HG02981 (cell line): ENCODE measurements at regions not wholly inside any gene's neighbourhood (a gene's known extent, or its start where the extent isn't known, plus 50 kb on each side); places are given as distances from the start of the nearest gene placed in this dataset.
A peak's percentile ranks its signal among the peaks of the same experiment; 100 is the strongest.
"Not testable (repeated sequence)": the region's sequence is repeated elsewhere in the genome, so short reads cannot be mapped to it uniquely, and the experiment has no call there.

Source experiments
- ATAC-seq: cut with Tn5 transposase; IDR thresholded peaks from one replicate; pipeline ENCODE4 v1.9.1; 2021; ENCODE audit warnings: mild to moderate bottlenecking, moderate library complexity; ENCODE audit not compliant: unreplicated experiment

DNA sequence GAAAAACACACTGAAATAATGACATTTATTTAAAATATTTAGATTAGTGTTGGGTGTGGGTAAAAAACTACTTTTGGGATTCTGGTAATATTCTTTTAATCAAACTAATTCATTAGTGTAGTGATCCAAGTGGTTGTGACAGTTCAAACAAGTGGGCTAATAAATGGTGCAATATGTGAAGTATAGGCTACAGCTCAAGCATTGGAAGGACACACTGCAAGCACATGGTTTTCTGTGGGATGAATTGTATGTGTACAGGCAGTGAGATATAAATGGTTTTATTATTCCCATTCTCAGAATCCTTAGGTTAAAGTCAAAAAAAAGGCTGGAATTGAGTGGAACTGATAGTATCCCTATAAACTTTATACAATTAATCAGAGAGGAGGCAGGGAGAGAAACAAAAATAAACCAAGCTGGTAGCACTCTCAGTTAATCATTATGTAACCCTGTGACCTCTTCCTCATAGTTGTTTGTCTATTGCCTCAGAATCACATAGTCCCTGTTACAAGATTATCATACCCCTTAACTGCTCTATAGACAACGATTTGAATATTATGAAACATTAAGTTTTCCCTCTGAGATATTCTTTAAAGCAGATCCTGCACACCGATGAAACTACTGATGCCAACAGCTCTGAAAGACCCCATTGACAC lies 1755.4 kb upstream of the ACO1 start:
- ATAC-seq = peak; percentile 53

- ATAC-seq = no peak
Measured at GRCh38 chr9:30630459-30630858, 1754.0 kb upstream of the ACO1 start.

DNA sequence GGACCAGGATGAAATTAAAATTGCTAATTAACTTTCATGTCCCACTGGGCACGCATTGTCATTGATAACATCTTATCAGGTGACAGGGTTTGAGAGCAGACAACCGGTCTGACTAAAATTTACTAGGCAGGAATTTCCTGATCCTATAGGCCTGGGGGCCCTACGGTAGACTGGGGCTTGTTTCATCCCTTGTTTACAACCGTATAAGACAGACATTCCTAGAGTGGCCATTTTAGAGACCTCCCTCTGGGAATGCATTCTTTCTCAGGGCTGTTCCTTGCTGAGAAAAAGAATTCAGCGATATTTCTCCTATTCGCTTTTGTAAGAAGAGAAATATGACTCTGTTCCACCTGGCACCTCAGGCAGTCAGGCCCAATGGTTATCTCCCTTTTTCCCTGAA lies 1737.8 kb upstream of the ACO1 start:
- ATAC-seq = not testable (repeated sequence)

DNA sequence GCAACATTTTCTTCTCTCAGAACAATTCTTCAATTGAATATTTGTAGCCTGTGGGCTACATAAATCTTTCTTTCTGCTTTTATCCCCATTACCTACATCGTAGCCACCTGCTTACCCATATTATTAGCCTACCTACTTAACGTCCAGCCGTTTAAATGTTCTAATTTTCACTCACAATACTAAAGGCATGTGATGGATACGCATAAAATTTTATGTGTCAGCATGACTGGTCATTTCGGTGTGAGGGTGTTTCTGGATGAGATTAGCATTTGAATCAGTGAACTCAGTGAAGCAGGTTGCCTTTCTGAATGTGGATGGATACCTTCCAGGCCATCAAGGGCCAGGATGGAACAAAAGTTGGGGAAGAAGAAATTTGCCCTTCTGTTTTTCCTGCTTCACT lies 1722.5 kb upstream of the ACO1 start:
- no peak for ATAC-seq

DNA sequence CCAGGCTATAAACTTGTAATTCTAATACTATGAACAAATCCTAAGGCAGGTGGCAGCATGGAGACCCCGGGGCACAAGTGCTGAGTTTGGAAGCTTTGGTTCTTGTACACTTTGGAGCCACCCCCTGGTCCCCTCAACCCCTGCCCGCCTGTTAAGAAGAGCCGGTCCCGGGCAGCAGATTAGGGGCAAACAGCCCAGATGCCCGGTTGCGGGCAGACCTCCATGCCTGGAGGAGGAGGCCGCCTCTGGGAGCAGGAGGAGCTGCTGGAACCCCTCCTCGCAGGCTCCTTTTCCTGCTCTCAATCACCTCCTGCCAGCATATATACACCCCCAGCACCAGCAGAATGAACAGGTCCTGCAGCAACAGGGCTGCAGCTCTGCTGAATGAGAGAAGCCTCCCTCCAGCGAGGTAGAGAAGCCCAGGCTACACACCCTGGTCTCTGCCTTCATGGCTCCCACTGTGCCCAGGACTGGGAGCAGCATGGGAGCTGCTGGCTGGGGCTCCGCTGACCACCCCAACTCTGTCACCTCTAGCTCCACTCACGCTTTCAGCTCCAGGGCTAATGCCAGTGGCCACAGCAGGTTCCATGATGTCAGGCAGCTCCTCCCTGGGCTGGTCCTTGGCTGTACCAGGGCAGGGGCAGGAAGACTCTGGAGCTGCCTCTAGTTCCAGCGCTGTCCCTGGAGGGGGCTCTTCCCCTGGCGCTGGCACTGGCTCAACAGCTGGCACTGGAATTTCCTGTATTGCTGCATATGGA lies 1713.5 kb upstream of the ACO1 start:
- ATAC-seq = no peak

DNA sequence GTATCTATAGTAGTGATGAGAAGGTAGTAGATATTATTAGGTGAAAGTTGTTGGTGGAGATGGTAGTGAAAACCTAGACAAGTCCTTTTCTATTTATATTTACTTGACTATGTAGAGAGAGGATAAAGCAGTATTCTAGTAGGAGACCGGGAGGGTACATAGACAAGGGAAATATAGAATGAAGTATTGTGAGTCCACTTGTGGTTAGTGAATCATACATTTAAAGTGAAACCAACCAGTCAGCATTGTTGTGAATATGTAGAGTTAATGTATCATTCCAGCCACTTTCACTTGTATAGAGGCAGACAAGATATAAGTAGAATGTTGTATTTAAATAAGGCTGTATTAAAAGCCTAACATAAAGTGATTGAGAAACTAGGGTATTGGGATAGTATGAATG lies 1711.3 kb upstream of the ACO1 start:
- ATAC-seq = no peak

DNA sequence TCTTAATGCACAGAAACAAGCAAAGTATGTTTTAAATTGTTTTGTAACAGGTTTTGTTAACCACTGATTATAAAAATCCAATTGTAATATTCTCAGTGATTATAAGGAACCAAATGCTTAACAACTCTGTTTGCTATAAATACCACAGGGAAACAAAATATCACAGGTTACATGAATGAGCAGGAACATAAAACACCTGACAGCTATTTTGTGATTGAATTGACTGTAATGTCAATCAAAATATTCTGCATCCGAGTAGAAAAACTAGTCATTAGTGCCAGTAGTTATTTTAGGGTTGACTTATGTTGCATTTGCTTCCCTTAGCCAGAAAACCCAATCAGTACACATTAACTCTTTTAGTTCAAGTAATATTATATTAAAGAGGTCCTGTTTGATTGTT lies 1707.8 kb upstream of the ACO1 start:
- ATAC-seq = no peak

GRCh38 chr9:30677221-30677620 lies 1707.2 kb upstream of the ACO1 start:
- no peak for ATAC-seq

- no peak for ATAC-seq
Measured at GRCh38 chr9:30688801-30689200, 1695.6 kb upstream of the ACO1 start.

- no peak for ATAC-seq
Measured at GRCh38 chr9:30697958-30698357, 1686.5 kb upstream of the ACO1 start.

GRCh38 chr9:30711591-30711990 lies 1672.9 kb upstream of the ACO1 start:
- ATAC-seq = no peak

DNA sequence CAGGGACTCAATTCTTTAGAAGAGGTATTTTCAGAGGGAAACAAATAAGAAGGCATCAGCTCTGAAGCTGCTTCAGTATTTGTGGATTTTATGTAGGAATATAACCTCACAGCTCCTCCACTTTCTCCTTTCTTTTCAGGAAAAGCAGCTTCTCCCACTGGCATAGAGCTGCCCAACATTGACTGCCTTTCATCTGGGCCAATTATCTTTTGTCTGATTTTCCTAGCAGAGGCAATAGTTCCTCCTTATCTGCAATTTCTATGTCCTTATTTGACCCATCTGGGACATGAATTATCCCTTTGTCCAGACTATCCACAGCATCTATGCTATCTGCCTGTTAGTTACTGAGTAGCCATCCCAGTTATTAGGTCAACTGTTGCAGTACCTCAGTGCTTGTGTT lies 1671.2 kb upstream of the ACO1 start:
- ATAC-seq = no peak

DNA sequence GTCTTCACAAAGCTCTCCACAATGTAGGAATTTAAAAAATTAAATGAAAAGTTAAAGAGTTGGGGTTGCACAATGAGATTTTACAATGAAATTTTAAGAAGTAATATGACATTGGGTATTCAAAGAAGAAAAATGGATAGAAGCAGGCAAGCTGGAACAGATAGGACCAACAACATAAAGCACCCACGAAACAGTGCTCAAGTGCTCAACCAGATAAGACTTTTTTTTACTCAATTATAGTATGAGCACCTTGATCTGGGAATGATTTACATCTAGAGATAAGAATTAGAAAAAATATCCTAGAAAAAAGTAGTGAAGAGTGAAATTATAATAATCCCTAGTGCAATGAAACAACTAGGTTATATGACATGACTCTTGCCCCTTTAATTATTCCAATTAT lies 1670.1 kb upstream of the ACO1 start:
- ATAC-seq = no peak

DNA sequence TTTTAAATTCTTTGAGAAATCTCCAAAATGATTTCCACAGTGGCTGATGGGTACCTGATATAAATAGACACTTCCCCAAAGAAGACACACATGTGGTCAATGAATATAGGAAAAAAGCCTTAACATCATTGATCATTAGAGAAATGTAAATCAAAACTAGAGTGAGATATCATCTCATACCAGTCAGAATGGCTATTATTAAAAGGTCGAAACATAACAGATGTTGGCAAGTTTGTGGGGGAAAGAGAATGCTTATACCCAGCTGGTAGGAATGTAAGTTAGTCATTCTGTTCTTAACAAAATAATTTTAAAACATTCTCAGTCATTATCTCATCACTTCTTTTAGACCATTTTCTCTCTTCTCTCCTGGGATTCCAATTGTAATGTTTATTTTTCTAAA lies 1666.0 kb upstream of the ACO1 start:
- ATAC-seq = no peak

DNA sequence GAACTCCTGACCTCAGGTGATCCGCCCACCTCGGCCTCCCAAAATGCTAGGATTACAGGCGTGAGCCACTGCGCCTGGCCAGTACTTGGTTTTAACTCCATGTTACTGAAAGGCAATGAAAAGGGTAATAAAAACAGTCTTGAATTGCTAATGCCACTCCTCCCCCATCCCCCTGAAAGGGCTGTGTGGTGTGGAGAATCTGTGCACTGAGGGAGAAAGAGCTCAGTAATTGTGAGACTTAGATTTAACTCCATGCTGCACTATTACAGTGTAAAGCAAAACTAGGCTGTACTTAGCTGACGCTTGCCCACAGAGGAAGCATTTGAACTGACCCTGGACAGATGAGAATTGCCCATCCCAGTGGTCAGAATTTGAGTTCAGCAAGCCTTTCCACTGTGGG lies 1662.4 kb upstream of the ACO1 start:
- ATAC-seq = no peak

- ATAC-seq = no peak
Measured at GRCh38 chr9:30723656-30724055, 1660.8 kb upstream of the ACO1 start.

- ATAC-seq = no peak
Measured at GRCh38 chr9:30732060-30732459, 1652.4 kb upstream of the ACO1 start.

DNA sequence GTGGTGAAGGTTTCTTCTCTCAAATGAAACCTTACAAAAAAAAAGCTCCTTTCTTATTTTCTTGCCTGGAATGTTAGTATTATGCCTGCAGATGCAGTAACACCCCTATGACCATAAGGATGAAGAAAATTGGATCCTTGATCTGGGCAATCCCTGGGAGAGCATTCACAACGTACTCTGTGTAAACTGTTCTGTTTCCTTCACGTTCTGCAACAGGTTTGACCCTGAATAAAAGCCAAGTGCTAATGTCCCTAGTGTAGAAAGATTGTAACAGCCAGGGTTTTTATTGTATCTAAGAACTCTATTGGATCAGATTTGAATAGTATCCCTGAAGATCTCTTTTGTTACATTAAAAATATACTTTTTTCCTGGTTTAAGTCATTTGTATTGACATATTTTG lies 1639.6 kb upstream of the ACO1 start:
- no peak for ATAC-seq

- no peak for ATAC-seq
Measured at GRCh38 chr9:30746589-30746988, 1637.9 kb upstream of the ACO1 start.

DNA sequence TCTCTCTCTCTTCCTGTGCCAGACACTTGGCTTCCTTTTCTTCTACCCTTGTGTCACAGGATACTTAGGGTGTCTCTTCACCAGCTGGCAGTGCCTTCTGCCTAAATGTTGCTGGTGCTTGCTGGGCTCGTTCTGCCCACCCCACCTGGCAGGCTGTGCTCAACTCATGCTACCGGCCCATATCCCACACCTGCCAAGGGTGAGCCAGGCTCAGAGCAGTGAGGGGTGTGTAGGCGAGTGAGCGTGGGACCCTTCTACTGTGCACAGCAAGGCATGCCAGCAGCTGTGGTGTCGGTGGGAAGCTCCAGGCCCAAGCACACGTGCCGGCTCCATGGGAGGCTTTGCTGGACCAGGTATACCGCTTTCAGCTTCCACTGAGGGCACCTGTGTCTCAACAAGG lies 1626.7 kb upstream of the ACO1 start:
- ATAC-seq = no peak

GRCh38 chr9:30758726-30759446 lies 1625.6 kb upstream of the ACO1 start:
- ATAC-seq = no peak

GRCh38 chr9:30765318-30765717 lies 1619.1 kb upstream of the ACO1 start:
- no peak for ATAC-seq
